ENCODE measurements at regions not wholly inside any gene's neighbourhood (a gene's known extent, or its start where the extent isn't known, plus 50 kb on each side); places are given as distances from the start of the nearest gene placed in this dataset.

- DNase-seq (ENCODE audit: low spot score) = no peak
Observed at GRCh38 chr10:70966646-70967553, 78.5 kb upstream of the PCBD1 start.

GRCh38 chr10:70967591-70968587 lies 79.5 kb upstream of the PCBD1 start:
- DNase-seq (ENCODE audit: low spot score) = peak; percentile 26

GRCh38 chr10:70969188-70969587 lies 80.8 kb upstream of the PCBD1 start:
- no peak for DNase-seq (ENCODE audit: low spot score)

- DNase-seq (ENCODE audit: low spot score) = peak; percentile 55
Observed at GRCh38 chr10:70970830-70971229, 82.5 kb upstream of the PCBD1 start.

- DNase-seq (ENCODE audit: low spot score) = no peak
Observed at GRCh38 chr10:70973275-70973674, 84.9 kb upstream of the PCBD1 start.

- DNase-seq (ENCODE audit: low spot score) = peak; percentile 59
Observed at GRCh38 chr10:70974351-70974901, 86.1 kb upstream of the PCBD1 start.

GRCh38 chr10:70974920-70975319 lies 86.6 kb upstream of the PCBD1 start:
- DNase-seq (ENCODE audit: low spot score) = no peak

GRCh38 chr10:70976063-70976695 lies 87.8 kb upstream of the PCBD1 start:
- no peak for DNase-seq (ENCODE audit: low spot score)

GRCh38 chr10:70977625-70978024 lies 89.3 kb upstream of the PCBD1 start:
- DNase-seq (ENCODE audit: low spot score) = no peak

GRCh38 chr10:70978181-70978580 lies 89.8 kb upstream of the PCBD1 start:
- no peak for DNase-seq (ENCODE audit: low spot score)

- DNase-seq (ENCODE audit: low spot score) = no peak
Observed at GRCh38 chr10:70978816-70979480, 90.6 kb upstream of the PCBD1 start.

GRCh38 chr10:70980687-70981086 lies 92.3 kb upstream of the PCBD1 start:
- DNase-seq (ENCODE audit: low spot score) = no peak

- DNase-seq (ENCODE audit: low spot score) = no peak
Observed at GRCh38 chr10:70981171-70981836, 92.9 kb upstream of the PCBD1 start.

- no peak for DNase-seq (ENCODE audit: low spot score)
Observed at GRCh38 chr10:70981936-70982335, 93.6 kb upstream of the PCBD1 start.

- no peak for DNase-seq (ENCODE audit: low spot score)
Observed at GRCh38 chr10:70982443-70982842, 94.1 kb upstream of the PCBD1 start.

- no peak for DNase-seq (ENCODE audit: low spot score)
Observed at GRCh38 chr10:70984986-70985722, 96.8 kb upstream of the PCBD1 start.

- peak; percentile 35 for DNase-seq (ENCODE audit: low spot score)
Observed at GRCh38 chr10:70985824-70986622, 97.7 kb upstream of the PCBD1 start.

- DNase-seq (ENCODE audit: low spot score) = no peak
Observed at GRCh38 chr10:70986623-70986950, 98.2 kb upstream of the PCBD1 start.

Data from A172 (cell line).